Keratinocyte (primary cell): ENCODE measurements at regions not wholly inside any gene's neighbourhood (a gene's known extent, or its start where the extent isn't known, plus 50 kb on each side); places are given as distances from the start of the nearest gene placed in this dataset.

ENCODE experiments used
- CTCF ChIP-seq, 3 experiments: IDR thresholded peaks in 1 of 3; conservative IDR thresholded peaks in 1 of 3; optimal IDR thresholded peaks in 1 of 3; 2 replicates in 2 of 3; 3 replicates in 1 of 3; pipeline versions ENCODE3 to v1.5.1; 2011; ENCODE audit warnings: low read length in 3 of 3, mild to moderate bottlenecking in 3 of 3, moderate library complexity in 2 of 3, control low read depth in 1 of 3, inconsistent platforms in 1 of 3; ENCODE audit not compliant: insufficient read depth in 2 of 3; ENCODE audit errors: extremely low read depth in 1 of 3
- EZH2 ChIP-seq: IDR thresholded peaks from one replicate; pipeline ENCODE4 v1.6.1; 2012; ENCODE audit warnings: inconsistent platforms, mild to moderate bottlenecking, low read length, moderate library complexity

- TF ChIP-seq CTCF (optimal IDR thresholded peaks at IDR 0.05 in 1 of 3, IDR thresholded peaks at IDR 0.05 in 1 of 3, conservative IDR thresholded peaks at IDR 0.05 in 1 of 3; ENCODE audit: extremely low read depth in 1 of 3, insufficient read depth in 2 of 3, low read length in 3 of 3) = no peak
- no peak for TF ChIP-seq EZH2
These were observed 66.5 kb upstream of the SLC1A4 start for GRCh38 chr2:64922482-64923384.
